Ecto neural progenitor cell (in vitro differentiated cells): ENCODE measurements at regions not wholly inside any gene's neighbourhood (a gene's known extent, or its start where the extent isn't known, plus 50 kb on each side); places are given as distances from the start of the nearest gene placed in this dataset.
"Not testable (repeated sequence)": the region's sequence is repeated elsewhere in the genome, so short reads cannot be mapped to it uniquely, and the experiment has no call there.

Source experiments
- DNase-seq: peaks from one replicate; pipeline ENCODE4 v3.0.0-alpha.2; 2018; ENCODE audit warnings: low spot score

GRCh38 chr16:88230276-88230966 is 152.3 kb upstream of the ZNF469 start:
- not testable (repeated sequence) for DNase-seq

- DNase-seq, result peak; percentile 23
Measured at GRCh38 chr16:88230967-88231615, 151.7 kb upstream of the ZNF469 start.

GRCh38 chr16:88231839-88232238 is 150.9 kb upstream of the ZNF469 start:
- DNase-seq, result peak; percentile 32

GRCh38 chr16:88232401-88233258 is 150.1 kb upstream of the ZNF469 start:
- peak; percentile 32 for DNase-seq

- peak; percentile 29 for DNase-seq
Measured at GRCh38 chr16:88233621-88234420, 148.9 kb upstream of the ZNF469 start.

GRCh38 chr16:88234421-88235271 is 148.1 kb upstream of the ZNF469 start:
- peak; percentile 44 for DNase-seq

GRCh38 chr16:88235691-88236090 is 147.1 kb upstream of the ZNF469 start:
- DNase-seq, result peak; percentile 39

- DNase-seq, result peak; percentile 28
Measured at GRCh38 chr16:88236229-88236628, 146.5 kb upstream of the ZNF469 start.

- DNase-seq, result not testable (repeated sequence)
Measured at GRCh38 chr16:88237314-88237713, 145.4 kb upstream of the ZNF469 start.

- not testable (repeated sequence) for DNase-seq
Measured at GRCh38 chr16:88237761-88238415, 144.9 kb upstream of the ZNF469 start.

GRCh38 chr16:88238732-88239274 is 144.0 kb upstream of the ZNF469 start:
- DNase-seq, result not testable (repeated sequence)

GRCh38 chr16:88240118-88240517 is 142.6 kb upstream of the ZNF469 start:
- not testable (repeated sequence) for DNase-seq

GRCh38 chr16:88240776-88241175 is 142.0 kb upstream of the ZNF469 start:
- DNase-seq, result not testable (repeated sequence)

- DNase-seq, result not testable (repeated sequence)
Measured at GRCh38 chr16:88241404-88242311, 141.1 kb upstream of the ZNF469 start.

GRCh38 chr16:88242312-88243295 is 140.2 kb upstream of the ZNF469 start:
- DNase-seq, result not testable (repeated sequence)

GRCh38 chr16:88243921-88244320 is 138.8 kb upstream of the ZNF469 start:
- DNase-seq, result not testable (repeated sequence)

- not testable (repeated sequence) for DNase-seq
Measured at GRCh38 chr16:88245241-88246081, 137.3 kb upstream of the ZNF469 start.
